NCI-H510A (cell line): ENCODE measurements at regions not wholly inside any gene's neighbourhood (a gene's known extent, or its start where the extent isn't known, plus 50 kb on each side); places are given as distances from the start of the nearest gene placed in this dataset.

Source experiments
- DNase-seq: peaks from one replicate; lab custom pipeline; 2025; lab: John Stamatoyannopoulos, UW

GRCh38 chr6:71123051-71123450, 165.6 kb upstream of the OGFRL1 start:
- no peak for DNase-seq

GRCh38 chr6:71124340-71124739, 164.3 kb upstream of the OGFRL1 start:
- no peak for DNase-seq

- DNase-seq: no peak
Measured at GRCh38 chr6:71125216-71125615, 163.4 kb upstream of the OGFRL1 start.

- DNase-seq: no peak
Measured at GRCh38 chr6:71126506-71126905, 162.1 kb upstream of the OGFRL1 start.

- no peak for DNase-seq
Measured at GRCh38 chr6:71127374-71127773, 161.2 kb upstream of the OGFRL1 start.

- no peak for DNase-seq
Measured at GRCh38 chr6:71130277-71130676, 158.3 kb upstream of the OGFRL1 start.

GRCh38 chr6:71134929-71135642, 153.5 kb upstream of the OGFRL1 start:
- no peak for DNase-seq

- no peak for DNase-seq
Measured at GRCh38 chr6:71137973-71138372, 150.6 kb upstream of the OGFRL1 start.

GRCh38 chr6:71138376-71138775, 150.2 kb upstream of the OGFRL1 start:
- no peak for DNase-seq

GRCh38 chr6:71139249-71139648, 149.4 kb upstream of the OGFRL1 start:
- no peak for DNase-seq

- no peak for DNase-seq
Measured at GRCh38 chr6:71153755-71154325, 134.8 kb upstream of the OGFRL1 start.

GRCh38 chr6:71157345-71157744, 131.3 kb upstream of the OGFRL1 start:
- DNase-seq: no peak

GRCh38 chr6:71164890-71165289, 123.7 kb upstream of the OGFRL1 start:
- no peak for DNase-seq

GRCh38 chr6:71168233-71168765, 120.3 kb upstream of the OGFRL1 start:
- DNase-seq: no peak

GRCh38 chr6:71171497-71172070, 117.0 kb upstream of the OGFRL1 start:
- DNase-seq: no peak

GRCh38 chr6:71179249-71179885, 109.2 kb upstream of the OGFRL1 start:
- no peak for DNase-seq

- no peak for DNase-seq
Measured at GRCh38 chr6:71181565-71181964, 107.0 kb upstream of the OGFRL1 start.

GRCh38 chr6:71187141-71187540, 101.5 kb upstream of the OGFRL1 start:
- no peak for DNase-seq

GRCh38 chr6:71190809-71191208, 97.8 kb upstream of the OGFRL1 start:
- no peak for DNase-seq

GRCh38 chr6:71194724-71195123, 93.9 kb upstream of the OGFRL1 start:
- no peak for DNase-seq

- no peak for DNase-seq
Measured at GRCh38 chr6:71197267-71197666, 91.3 kb upstream of the OGFRL1 start.

GRCh38 chr6:71197780-71198179, 90.8 kb upstream of the OGFRL1 start:
- DNase-seq: peak; percentile 3

GRCh38 chr6:71198908-71199307, 89.7 kb upstream of the OGFRL1 start:
- DNase-seq: no peak
